Neural progenitor cell (in vitro differentiated cells): ENCODE measurements at regions not wholly inside any gene's neighbourhood (a gene's known extent, or its start where the extent isn't known, plus 50 kb on each side); places are given as distances from the start of the nearest gene placed in this dataset.

Experiments
- EZH2 ChIP-seq: fragments of 200-600 bp; sonication (generic); IDR thresholded peaks from 2 replicates; pipeline ENCODE4 v1.6.1; 2017; ENCODE audit warnings: antibody characterized with exemption, mild to moderate bottlenecking, moderate library complexity
- EZH2phosphoT487 ChIP-seq: fragments of 200-600 bp; sonication (generic); IDR thresholded peaks from 2 replicates; pipeline ENCODE4 v1.6.1; 2017; ENCODE audit warnings: antibody characterized with exemption
- TF ChIP-seq, protein P1 (sequence below): fragments of 200-600 bp; sonication (generic); IDR thresholded peaks from 2 replicates; pipeline ENCODE4 v1.5.1; 2017; ENCODE audit warnings: antibody characterized with exemption, mild to moderate bottlenecking

DNA sequence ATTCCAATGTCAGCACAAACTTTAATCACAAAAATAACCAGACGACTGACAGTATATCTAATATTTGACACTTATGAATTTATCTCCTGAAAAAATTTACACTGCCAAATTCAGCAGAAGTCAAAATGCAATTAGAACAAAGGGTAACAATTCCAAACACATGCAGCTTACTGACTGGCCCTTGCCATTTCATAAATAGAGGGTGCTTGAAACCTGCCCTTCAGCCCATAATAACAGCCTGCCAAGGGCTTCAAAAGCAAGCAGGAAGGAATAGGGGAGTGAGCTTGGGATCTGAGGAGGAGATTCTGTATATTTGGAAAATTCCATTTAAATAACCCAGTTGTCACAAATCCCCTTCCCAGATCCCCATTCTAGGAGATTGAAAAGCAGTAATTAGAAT is 66.1 kb upstream of the IQCM start:
- TF ChIP-seq, protein P1, sequence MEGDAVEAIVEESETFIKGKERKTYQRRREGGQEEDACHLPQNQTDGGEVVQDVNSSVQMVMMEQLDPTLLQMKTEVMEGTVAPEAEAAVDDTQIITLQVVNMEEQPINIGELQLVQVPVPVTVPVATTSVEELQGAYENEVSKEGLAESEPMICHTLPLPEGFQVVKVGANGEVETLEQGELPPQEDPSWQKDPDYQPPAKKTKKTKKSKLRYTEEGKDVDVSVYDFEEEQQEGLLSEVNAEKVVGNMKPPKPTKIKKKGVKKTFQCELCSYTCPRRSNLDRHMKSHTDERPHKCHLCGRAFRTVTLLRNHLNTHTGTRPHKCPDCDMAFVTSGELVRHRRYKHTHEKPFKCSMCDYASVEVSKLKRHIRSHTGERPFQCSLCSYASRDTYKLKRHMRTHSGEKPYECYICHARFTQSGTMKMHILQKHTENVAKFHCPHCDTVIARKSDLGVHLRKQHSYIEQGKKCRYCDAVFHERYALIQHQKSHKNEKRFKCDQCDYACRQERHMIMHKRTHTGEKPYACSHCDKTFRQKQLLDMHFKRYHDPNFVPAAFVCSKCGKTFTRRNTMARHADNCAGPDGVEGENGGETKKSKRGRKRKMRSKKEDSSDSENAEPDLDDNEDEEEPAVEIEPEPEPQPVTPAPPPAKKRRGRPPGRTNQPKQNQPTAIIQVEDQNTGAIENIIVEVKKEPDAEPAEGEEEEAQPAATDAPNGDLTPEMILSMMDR = no peak
- TF ChIP-seq EZH2phosphoT487 = no peak
- no peak for TF ChIP-seq EZH2
